ENCODE measurements at regions not wholly inside any gene's neighbourhood (a gene's known extent, or its start where the extent isn't known, plus 50 kb on each side); places are given as distances from the start of the nearest gene placed in this dataset.
A peak's percentile ranks its signal among the peaks of the same experiment; 100 is the strongest.

- no peak for TF ChIP-seq CTCF (IDR thresholded peaks at IDR 0.05; ENCODE audit: borderline replicate concordance)
- no peak for DNase-seq
- intact Hi-C loops (cut with micrococcal nuclease) = loop anchor here (5.0 to 10.0 kb wide), 2 partner anchors 335 to 493 kb away; no protein-coding TSS in a partner anchor
- H3K36me3 ChIP-seq = no peaks in the 10 kb centered on the region
- H3K9me3 ChIP-seq (replicated peaks) = no peaks in the 10 kb centered on the region
- H3K27me3 ChIP-seq (ENCODE audit: low read depth) = no peaks in the 10 kb centered on the region
- peak overlapping the region; percentile 29 for H3K27ac ChIP-seq (replicated peaks)
- H3K4me3 ChIP-seq = no peak overlapping the region
- peaks cover 39% of the 10 kb centered on the region for H3K4me1 ChIP-seq
Observed at GRCh38 chr6:25222006-25222678, 57.0 kb upstream of the CARMIL1 start.

- peaks cover 39% of the 10 kb centered on the region for H3K4me1 ChIP-seq
- H3K27me3 ChIP-seq (ENCODE audit: low read depth) = no peaks in the 10 kb centered on the region
- intact Hi-C loops (cut with micrococcal nuclease) = loop anchor here (5.0 to 10.0 kb wide), 2 partner anchors 334 to 491 kb away; no protein-coding TSS in a partner anchor
- no peaks in the 10 kb centered on the region for H3K36me3 ChIP-seq
- peak overlapping the region; percentile 29 for H3K27ac ChIP-seq (replicated peaks)
- peak overlapping the region; percentile 51 for H3K4me3 ChIP-seq
- H3K9me3 ChIP-seq (replicated peaks) = no peaks in the 10 kb centered on the region
- peak; percentile 94 for TF ChIP-seq CTCF (IDR thresholded peaks at IDR 0.05; ENCODE audit: borderline replicate concordance)
- DNase-seq = peak; percentile 61
Observed at GRCh38 chr6:25223490-25223991, 55.6 kb upstream of the CARMIL1 start.

GRCh38 chr6:25224242-25224641, 54.9 kb upstream of the CARMIL1 start:
- no peak for TF ChIP-seq CTCF (IDR thresholded peaks at IDR 0.05; ENCODE audit: borderline replicate concordance)
- no peaks in the 10 kb centered on the region for H3K9me3 ChIP-seq (replicated peaks)
- H3K27ac ChIP-seq (replicated peaks) = peak overlapping the region; percentile 29
- no peak overlapping the region for H3K4me3 ChIP-seq
- intact Hi-C loops (cut with micrococcal nuclease) = loop anchor here (5.0 to 10.0 kb wide), 2 partner anchors 333 to 491 kb away; no protein-coding TSS in a partner anchor
- H3K27me3 ChIP-seq (ENCODE audit: low read depth) = no peaks in the 10 kb centered on the region
- no peaks in the 10 kb centered on the region for H3K36me3 ChIP-seq
- no peak for DNase-seq
- H3K4me1 ChIP-seq = peaks cover 36% of the 10 kb centered on the region

GRCh38 chr6:25227854-25228253, 51.3 kb upstream of the CARMIL1 start:
- intact Hi-C loops (cut with micrococcal nuclease) = loop anchor here (10.0 kb wide), 1 partner anchor 487 kb away; no protein-coding TSS in a partner anchor
- no peak overlapping the region for H3K4me3 ChIP-seq
- no peaks in the 10 kb centered on the region for H3K36me3 ChIP-seq
- DNase-seq = no peak
- no peaks in the 10 kb centered on the region for H3K27me3 ChIP-seq (ENCODE audit: low read depth)
- no peak for TF ChIP-seq CTCF (IDR thresholded peaks at IDR 0.05; ENCODE audit: borderline replicate concordance)
- H3K4me1 ChIP-seq = peaks cover 12% of the 10 kb centered on the region
- H3K9me3 ChIP-seq (replicated peaks) = no peaks in the 10 kb centered on the region
- no peak overlapping the region for H3K27ac ChIP-seq (replicated peaks)

Measured in left ventricle myocardium inferior (tissue), 1 donor.